ENCODE measurements at regions not wholly inside any gene's neighbourhood (a gene's known extent, or its start where the extent isn't known, plus 50 kb on each side); places are given as distances from the start of the nearest gene placed in this dataset.

DNA sequence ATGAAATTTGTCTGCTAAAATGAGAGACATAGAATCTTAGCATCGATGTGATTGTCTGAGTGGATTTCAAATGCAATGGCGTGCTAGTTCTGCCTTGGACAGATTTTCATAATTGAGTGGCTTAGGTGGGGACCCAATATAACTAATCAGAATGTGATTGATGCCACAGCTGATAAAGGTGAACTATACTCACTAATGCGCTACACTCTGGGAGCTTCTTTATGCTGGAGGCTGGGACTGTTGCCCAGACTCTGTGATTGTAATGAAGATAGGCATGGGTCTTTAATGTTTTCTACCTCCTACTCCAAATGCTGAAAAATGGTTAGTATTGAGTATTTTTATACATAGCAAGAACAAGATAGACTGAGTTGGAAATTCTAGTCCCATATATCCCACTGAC lies 339.5 kb upstream of the SLC39A10 start (continued):
- no peak for TF ChIP-seq BHLHE40 (IDR thresholded peaks at IDR 0.05; ENCODE audit: low read depth, low read length)
- no peak for TF ChIP-seq FOSB (CRISPR knock-in tag; IDR thresholded peaks at IDR 0.05)
- no peak for TF ChIP-seq MAZ (IDR thresholded peaks at IDR 0.05; ENCODE audit: borderline replicate concordance, low read depth, low read length)
- no peak for TF ChIP-seq JUNB (IDR thresholded peaks at IDR 0.05)

DNA sequence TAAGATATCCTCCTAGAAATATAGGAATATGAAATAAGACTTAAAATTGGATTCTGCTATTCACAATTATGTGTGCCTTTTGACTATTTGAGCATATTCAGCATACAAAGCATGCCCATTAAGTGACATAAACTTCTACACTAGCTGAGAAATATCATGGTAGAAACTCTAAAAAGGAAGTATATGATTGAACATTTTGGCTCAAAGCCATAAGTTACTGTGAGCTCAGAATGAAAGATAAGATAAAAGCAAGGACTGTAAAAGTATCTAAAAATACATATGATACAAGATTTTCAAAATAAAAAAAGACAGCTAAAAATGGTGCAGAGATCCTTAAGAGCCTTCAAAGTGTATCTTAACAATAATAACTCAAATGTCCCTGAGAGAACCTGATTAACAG lies 340.5 kb upstream of the SLC39A10 start:
- ATAC-seq (no peak), DNase-seq (ENCODE audit: low read depth in 1 of 2, low spot score in 1 of 2) (no peak), FAIRE-seq (no peak)
- CTCF ChIA-PET, result no interaction called here
- no peak for TF ChIP-seq EHMT2 (IDR thresholded peaks at IDR 0.05; ENCODE audit: low read depth)
- no peak for TF ChIP-seq HOXB5 (CRISPR knock-in tag; IDR thresholded peaks at IDR 0.05)
- TF ChIP-seq CHD2 (IDR thresholded peaks at IDR 0.05; ENCODE audit: low read length, partially characterized antibody), result no peak
- TF ChIP-seq RAD21 (conservative IDR thresholded peaks at IDR 0.05 in 1 of 2, IDR thresholded peaks at IDR 0.05 in 1 of 2), result no peak
- TF ChIP-seq BHLHE40 (IDR thresholded peaks at IDR 0.05; ENCODE audit: low read depth, low read length), result no peak
- no peak for TF ChIP-seq FOXS1 (CRISPR knock-in tag; IDR thresholded peaks at IDR 0.05)
- TF ChIP-seq FOSB (CRISPR knock-in tag; IDR thresholded peaks at IDR 0.05), result no peak
- no peak for TF ChIP-seq POLR2AphosphoS2 (conservative IDR thresholded peaks at IDR 0.05; ENCODE audit: low read length)
- TF ChIP-seq, protein P1, sequence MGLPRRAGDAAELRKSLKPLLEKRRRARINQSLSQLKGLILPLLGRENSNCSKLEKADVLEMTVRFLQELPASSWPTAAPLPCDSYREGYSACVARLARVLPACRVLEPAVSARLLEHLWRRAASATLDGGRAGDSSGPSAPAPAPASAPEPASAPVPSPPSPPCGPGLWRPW (IDR thresholded peaks at IDR 0.05), result no peak
- TF ChIP-seq NFE2L2 (conservative IDR thresholded peaks at IDR 0.05; ENCODE audit: low read length), result no peak
- TF ChIP-seq NR3C1 (IDR thresholded peaks at IDR 0.05), result no peak
- TF ChIP-seq, protein P2, sequence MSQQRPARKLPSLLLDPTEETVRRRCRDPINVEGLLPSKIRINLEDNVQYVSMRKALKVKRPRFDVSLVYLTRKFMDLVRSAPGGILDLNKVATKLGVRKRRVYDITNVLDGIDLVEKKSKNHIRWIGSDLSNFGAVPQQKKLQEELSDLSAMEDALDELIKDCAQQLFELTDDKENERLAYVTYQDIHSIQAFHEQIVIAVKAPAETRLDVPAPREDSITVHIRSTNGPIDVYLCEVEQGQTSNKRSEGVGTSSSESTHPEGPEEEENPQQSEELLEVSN (IDR thresholded peaks at IDR 0.05; ENCODE audit: borderline replicate concordance, low read depth), result no peak
- no peak for TF ChIP-seq CHD4 (IDR thresholded peaks at IDR 0.05; ENCODE audit: borderline replicate concordance)
- no peak for TF ChIP-seq RARB (CRISPR knock-in tag; IDR thresholded peaks at IDR 0.05)
- TF ChIP-seq KDM5A (IDR thresholded peaks at IDR 0.05), result no peak
- TF ChIP-seq, protein P3, sequence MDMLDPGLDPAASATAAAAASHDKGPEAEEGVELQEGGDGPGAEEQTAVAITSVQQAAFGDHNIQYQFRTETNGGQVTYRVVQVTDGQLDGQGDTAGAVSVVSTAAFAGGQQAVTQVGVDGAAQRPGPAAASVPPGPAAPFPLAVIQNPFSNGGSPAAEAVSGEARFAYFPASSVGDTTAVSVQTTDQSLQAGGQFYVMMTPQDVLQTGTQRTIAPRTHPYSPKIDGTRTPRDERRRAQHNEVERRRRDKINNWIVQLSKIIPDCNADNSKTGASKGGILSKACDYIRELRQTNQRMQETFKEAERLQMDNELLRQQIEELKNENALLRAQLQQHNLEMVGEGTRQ (IDR thresholded peaks at IDR 0.05), result no peak
- no peak for TF ChIP-seq CEBPB (IDR thresholded peaks at IDR 0.05)
- no peak for TF ChIP-seq RFX5 (IDR thresholded peaks at IDR 0.05)
- TF ChIP-seq, protein P4, sequence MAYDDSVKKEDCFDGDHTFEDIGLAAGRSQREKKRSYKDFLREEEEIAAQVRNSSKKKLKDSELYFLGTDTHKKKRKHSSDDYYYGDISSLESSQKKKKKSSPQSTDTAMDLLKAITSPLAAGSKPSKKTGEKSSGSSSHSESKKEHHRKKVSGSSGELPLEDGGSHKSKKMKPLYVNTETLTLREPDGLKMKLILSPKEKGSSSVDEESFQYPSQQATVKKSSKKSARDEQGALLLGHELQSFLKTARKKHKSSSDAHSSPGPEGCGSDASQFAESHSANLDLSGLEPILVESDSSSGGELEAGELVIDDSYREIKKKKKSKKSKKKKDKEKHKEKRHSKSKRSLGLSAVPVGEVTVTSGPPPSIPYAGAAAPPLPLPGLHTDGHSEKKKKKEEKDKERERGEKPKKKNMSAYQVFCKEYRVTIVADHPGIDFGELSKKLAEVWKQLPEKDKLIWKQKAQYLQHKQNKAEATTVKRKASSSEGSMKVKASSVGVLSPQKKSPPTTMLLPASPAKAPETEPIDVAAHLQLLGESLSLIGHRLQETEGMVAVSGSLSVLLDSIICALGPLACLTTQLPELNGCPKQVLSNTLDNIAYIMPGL (CRISPR knock-in tag; IDR thresholded peaks at IDR 0.05; ENCODE audit: borderline replicate concordance), result no peak
- POLR2A ChIA-PET, result no interaction called here
- H3K4me2 ChIP-seq, result no peak overlapping the region
- peak overlapping the region in 1 of 2 experiments; percentile 20; a peak in 1 of 6 replicates for H3K27ac ChIP-seq
- no peak overlapping the region for H3K4me3 ChIP-seq
- H3K4me1 ChIP-seq, result peaks cover 38% of the 10 kb centered on the region
- no peaks in the 10 kb centered on the region for H3K9me3 ChIP-seq

DNA sequence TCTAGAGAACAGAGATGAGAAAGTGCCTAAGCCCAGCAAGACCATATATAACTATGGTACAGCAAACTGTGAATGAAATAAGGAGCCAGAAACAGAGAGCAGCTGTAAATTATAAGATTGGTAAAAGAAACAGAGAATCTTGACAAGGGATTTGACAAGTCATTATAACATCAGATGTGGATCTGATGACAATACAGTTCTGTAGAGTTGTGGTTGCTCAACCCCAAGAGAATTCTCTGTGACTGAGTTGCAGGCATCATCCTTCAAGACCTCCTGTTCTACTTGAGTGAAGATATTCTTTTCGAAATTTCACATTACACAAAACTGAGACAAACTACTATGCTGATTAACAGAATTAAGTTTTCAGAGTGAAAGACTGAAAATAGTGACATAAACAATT lies 343.1 kb upstream of the SLC39A10 start:
- ChIA-PET POLR2A (no interaction called here), CTCF (interaction anchor here (0.6 kb wide), 1 partner anchor 1021 kb away, joined by 3 read pairs; no protein-coding TSS in a partner anchor)
- Histone ChIP-seq H3K4me3 (no peak overlapping the region), H3K4me2 (no peak overlapping the region), H3K27ac (no peak overlapping the region), H3K9me3 (no peaks in the 10 kb centered on the region), H3K4me1 (peaks cover 12% of the 10 kb centered on the region)
- no peak for FAIRE-seq
- 77% methylated on average over 1 of the region's 1 CpG for WGBS (ENCODE audit: missing lambda C conversion rate)
- DNase-seq (ENCODE audit: low read depth in 1 of 2, low spot score in 1 of 2), result no peak
- TF ChIP-seq MAFK (IDR thresholded peaks at IDR 0.05; ENCODE audit: partially characterized antibody), result no peak
- no peak for TF ChIP-seq RFX5 (IDR thresholded peaks at IDR 0.05)
- no peak for TF ChIP-seq ZC3H11A (IDR thresholded peaks at IDR 0.05)
- TF ChIP-seq FOXS1 (CRISPR knock-in tag; IDR thresholded peaks at IDR 0.05), result no peak
- TF ChIP-seq, protein P5, sequence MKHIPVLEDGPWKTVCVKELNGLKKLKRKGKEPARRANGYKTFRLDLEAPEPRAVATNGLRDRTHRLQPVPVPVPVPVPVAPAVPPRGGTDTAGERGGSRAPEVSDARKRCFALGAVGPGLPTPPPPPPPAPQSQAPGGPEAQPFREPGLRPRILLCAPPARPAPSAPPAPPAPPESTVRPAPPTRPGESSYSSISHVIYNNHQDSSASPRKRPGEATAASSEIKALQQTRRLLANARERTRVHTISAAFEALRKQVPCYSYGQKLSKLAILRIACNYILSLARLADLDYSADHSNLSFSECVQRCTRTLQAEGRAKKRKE (CRISPR knock-in tag; IDR thresholded peaks at IDR 0.05; ENCODE audit: low read depth), result no peak
- TF ChIP-seq EHF (CRISPR knock-in tag; IDR thresholded peaks at IDR 0.05), result no peak
- TF ChIP-seq HDAC2 (IDR thresholded peaks at IDR 0.05), result no peak
- no peak for TF ChIP-seq KDM5A (IDR thresholded peaks at IDR 0.05)
- TF ChIP-seq, protein P4 (CRISPR knock-in tag; IDR thresholded peaks at IDR 0.05; ENCODE audit: borderline replicate concordance), result no peak
- no peak for TF ChIP-seq ESRRA (IDR thresholded peaks at IDR 0.05; ENCODE audit: borderline replicate concordance, low read length)
- ATAC-seq, result no peak
